ENCODE measurements at regions not wholly inside any gene's neighbourhood (a gene's known extent, or its start where the extent isn't known, plus 50 kb on each side); places are given as distances from the start of the nearest gene placed in this dataset.

DNA sequence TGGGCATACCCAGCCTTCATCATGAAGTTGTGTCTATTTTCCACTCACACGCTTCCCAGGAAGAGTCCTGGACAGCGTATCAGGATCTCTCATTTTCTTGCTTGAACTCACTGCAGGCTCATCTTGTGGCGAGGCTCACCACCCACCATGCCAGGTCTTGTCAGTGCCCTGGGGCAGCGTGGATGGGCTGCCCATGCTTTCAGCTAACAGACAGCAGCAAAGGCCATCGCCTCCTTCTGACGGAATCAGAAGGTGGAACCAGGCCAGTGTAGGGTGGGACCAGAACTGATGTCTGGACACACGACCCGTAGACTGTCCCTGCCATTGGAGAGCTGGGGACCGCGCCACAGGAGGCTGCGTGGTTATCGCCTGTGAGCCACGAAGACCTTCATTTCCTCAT, 169.4 kb downstream of the FOXL1 start:
- no peak for DNase-seq

DNA sequence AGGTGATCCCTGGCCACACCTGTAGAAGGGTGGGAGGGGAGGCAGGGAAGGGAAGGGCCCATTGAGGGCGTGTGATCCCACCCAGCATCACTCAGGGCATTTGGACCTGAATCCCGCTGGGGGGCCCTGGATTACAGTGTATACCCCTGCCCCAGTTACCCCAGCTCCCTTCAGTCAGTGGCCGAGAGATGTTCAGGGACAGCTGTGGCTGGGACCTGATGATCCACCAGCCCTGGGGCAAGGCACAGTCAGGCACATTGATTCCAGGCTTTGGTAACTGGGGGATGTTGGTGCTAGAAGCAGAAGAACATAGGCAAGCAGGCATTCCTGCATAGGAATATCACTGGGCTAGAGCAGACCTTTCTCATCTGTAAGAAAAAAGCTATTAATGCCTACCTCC, 170.3 kb downstream of the FOXL1 start:
- no peak for DNase-seq

DNA sequence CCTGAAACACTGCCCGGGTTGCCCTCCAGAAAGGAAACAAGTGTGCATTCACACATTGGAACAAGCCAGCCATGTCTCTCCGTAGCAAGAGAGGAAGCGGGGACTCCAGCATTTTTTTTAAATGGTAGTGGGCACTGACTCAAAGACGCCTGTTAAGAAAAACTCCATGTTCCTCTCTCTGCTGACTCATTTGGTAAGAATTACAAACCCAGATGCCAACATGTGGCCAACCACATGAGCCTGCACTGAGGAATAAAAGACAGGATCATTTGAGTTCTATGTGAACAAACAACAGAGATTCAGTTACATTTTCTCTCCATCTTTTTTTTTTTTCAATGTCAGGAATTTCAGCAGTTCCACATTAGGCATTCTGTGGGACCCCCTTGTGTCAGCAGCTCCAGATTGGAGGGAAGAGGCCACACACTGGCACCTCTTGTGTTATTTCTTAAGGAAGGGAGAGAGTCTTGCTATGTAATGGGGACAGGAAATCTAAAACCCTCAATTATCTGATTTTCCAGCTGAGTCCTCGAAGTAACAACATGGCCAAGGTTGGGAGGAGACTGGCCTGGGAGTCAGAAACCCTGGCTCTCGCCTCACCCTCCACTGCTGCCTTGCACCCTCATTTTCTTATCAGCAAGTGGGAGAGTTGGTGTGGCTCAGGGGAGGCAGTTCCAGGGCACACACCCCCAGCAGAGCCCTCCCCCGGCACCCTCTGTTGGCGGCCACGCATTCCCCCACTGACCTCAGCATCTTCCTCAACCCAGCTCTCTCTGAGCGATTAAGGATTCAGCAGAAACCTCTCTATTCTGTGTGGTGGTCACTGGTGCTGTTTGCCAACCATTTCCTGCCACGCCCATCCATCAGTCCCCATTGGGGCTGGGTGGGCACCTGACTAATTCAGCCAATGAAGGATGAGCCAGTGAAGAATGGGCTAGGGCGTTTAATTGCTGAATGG, 173.0 kb downstream of the FOXL1 start:
- DNase-seq, result peak; percentile 92

DNA sequence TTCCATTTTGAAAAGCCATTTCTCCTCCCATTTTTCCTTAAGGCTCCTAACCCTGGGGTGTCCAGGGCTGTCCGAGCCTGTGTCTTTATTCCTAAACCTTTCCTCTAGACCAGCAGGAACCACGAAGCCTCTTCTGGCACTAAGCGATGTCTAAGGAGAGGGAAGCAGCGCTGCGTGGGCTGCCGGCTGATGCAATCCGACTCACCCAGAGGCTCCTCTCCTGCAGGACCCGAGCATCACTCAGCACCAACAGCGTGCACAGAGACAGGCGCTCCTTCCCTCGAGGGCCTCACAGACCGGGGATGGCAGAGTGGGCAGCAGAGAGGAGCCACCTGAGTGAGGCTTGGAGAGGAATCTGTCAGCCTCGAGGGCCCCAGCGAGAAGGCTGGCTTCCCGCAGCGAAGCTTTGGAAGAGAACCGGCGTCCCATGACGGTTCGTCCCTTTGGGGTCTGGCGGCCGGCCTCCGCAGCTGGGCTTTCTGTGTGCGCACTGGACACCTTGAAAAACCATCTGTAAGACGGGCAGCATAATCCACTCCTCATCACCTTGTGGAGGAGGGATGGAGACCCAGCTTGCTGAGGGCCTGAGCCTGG, 174.3 kb downstream of the FOXL1 start:
- no peak for DNase-seq

DNA sequence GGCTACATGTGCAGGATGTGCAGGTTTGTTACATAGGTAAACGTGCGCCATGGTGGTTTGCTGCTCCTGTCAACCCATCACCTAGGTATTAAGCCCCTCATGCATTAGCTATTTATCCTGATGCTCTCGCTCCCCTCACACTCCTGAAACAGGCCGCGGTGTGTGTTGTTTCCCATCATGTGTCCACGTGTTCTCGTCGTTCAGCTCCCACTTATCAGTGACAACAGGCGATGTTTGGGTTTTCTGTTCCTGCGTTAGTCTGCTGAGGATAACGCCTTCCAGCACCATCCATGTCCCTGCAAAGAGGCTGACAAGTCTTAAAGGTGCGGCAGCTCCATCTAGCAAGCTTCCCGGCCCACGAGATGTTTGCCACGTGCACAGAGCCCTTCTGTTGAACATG, 175.1 kb downstream of the FOXL1 start:
- DNase-seq, result no peak

DNA sequence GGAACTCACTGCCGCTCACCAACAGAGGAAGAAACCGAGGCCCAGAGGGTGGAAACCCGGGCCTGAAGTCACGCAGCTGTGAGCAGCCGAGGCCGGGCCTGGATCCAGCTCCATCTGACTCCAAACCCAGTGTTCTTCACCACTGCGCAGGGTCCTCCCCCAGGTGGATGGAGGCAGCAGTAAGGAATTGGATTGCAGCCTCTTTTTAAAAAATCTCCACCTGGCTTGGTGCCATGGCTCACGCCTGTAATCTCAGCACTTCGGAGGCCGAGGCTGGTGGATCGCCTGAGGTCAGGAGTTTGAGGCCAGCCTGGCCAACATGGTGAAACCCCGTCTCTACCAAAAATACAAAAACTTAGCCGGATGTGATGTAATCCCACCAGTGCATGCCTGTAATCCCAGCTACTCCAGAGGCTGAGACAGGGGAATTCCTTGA, 177.2 kb downstream of the FOXL1 start:
- DNase-seq, result no peak

DNA sequence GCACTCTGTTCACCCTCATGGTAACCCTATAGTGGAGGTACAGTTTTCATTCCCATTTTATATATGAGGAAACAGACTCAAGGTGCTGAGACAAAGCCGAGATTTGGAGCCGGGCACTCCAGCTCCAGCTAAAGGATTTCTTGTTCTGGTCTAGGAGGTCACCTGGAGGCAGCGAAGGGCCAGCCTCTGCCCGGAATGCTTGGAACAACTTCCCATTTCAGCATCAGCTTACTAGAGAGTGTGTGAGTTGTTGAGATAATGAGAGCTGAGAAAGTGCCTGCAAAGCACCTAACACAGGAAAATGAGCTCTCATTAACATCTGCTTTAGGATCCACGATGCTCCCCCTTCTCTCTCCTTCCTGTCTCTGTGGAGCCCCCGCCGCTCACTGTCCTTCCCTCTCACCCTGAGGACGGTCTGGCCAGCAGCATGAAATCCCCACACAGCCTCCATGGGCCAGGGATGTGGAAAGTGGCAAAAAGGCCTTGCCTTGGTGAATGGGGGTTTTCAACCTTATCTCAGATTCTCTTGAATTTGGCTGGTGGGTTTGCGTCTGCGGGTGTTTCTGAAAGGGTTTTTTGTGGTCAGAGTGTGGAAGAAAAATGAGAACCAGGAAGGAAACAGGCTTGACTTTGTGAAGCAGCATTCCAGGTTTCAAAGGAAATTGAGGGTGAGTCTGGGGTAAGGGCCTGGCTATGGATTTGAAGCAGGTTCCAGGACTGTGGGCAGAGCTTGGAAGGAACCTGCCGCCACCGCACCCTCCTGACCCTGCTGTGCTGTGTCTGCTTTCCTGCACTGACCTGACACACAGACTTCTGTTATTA, 178.7 kb downstream of the FOXL1 start:
- no peak for DNase-seq

DNA sequence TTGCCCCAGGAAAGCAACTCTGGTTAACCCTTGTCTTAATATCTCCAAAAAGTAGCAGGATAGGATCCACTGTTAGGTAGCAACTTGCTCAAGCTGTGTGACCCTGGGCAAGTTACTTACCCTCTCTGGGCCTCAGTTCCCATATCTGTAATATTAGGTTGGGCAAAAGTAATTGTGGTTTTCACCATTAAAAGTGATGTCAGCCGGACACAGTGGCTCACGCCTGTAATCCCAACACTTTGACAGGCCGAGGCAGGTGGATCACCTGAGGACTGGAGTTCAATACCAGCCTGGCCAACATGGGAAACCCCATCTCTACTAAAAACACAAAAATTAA, 179.3 kb downstream of the FOXL1 start:
- DNase-seq, result no peak

DNA sequence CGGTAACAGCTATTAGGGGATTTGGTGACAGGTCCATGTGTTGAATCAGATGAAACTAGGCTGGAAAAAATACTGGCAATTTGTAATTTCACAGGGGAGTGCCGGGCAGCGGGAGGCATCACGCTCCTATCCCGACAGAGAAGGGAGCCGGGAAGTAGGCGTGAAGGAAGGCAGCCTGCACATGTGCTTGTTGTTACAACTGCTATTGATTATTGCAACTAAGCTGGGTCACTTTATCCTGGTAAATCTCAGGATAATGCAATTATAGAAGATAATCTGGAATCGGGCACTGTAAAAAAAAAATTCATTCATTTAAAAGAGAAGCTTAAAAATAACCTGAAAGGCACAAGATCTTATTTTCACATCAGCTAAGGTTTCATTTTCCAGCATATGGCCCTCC, 180.6 kb downstream of the FOXL1 start:
- DNase-seq, result no peak

DNA sequence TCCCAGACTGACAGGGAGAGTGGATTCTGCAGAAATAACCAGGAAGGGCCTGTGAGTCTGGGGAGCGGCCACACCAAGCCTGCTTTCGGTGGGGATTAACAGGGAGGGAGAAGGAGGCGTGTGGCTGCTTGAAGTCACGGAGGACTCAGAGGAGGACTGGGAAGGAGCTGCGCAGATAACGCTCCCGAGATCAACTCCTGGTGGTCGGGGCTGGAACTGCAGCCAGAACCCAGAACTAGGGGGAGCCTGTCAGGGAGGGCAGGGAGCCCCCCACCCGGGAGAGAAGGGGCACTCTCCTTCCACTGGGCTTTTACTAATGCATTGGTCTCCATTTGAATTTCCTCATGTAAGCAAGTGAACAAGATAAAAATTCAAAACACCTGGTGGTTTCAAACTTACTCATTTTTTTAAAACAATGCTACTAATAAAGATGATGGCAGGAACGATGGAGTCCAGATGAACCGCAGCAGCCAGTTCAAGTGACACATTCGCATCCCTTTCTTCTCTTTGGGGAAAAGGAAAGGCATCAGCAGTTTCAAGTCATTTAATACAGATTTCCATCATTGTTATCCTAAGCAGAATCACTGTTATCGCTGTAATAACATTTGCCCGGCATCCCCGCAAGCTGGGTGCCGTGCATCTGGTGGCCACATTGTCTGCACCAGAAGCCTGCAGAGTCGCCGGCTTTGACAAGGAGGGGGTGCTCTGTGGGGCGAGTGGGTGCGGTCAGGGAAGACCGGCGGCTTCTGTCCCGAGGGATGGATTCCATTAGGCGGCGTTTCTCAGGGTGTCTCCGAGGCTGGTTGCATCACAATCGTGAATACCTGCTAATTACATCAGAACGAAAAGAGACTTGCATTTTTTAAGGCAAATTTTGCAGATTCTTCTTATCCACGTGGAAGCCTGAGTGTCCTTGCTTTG, 183.0 kb downstream of the FOXL1 start:
- DNase-seq, result peak; percentile 90

DNA sequence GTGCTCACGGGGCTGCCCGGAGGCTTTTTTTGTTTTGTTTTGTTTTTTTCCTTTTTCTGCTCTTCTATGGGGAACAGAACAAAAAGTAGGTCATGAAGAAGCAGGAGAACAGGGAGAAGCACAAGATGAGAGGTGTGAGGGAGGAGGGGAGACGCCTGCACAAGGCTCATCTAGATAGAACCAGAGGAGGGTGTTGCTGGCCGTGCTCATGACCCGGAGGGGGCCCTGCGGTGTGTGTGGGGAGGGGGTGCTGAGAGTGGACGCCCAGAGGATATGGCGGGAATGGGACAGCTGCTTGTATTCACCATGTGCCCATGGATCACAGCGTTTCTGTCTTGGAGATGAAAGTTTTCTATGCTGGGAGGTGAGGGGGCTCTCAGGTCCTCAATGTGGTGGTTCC, 183.7 kb downstream of the FOXL1 start:
- DNase-seq, result no peak

DNA sequence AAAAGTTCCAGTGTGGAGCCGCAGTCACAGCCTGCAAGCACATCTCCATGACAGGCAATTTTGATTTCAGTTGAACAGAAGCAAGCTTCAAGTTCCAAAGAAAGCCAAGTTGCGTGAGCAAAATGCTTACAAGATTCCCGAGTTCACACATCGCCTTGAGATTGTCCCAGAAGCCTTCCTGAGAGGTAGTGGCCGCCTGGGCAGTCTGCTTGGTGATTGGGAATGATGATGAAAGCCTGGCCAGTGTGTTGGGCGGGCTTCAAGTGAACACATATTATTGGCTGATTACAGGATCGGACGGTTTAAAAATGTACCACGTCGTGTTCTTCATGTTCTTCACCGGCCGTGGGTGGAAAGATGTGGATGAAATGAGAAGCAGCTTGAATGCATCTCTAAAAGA, 185.5 kb downstream of the FOXL1 start:
- no peak for DNase-seq

DNA sequence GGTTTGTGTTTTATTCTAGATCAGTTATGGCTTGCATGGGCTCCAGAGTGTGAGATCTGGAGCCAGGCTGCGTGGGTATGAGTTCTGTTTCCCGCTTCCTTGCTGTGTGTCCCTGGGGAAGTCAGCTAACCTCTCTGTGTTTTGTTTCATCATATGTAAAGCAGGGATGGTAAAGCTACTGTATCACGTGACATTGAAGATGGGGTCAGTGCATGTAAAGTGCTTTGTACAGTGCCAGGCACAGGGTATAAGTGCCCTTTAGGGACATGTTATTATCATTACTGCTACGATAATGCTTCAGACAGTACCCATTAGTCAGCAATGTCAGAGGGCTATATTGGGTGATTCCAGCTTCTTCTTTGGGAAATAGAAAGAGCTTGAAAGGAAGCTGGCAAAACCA, 186.2 kb downstream of the FOXL1 start:
- DNase-seq, result no peak

DNA sequence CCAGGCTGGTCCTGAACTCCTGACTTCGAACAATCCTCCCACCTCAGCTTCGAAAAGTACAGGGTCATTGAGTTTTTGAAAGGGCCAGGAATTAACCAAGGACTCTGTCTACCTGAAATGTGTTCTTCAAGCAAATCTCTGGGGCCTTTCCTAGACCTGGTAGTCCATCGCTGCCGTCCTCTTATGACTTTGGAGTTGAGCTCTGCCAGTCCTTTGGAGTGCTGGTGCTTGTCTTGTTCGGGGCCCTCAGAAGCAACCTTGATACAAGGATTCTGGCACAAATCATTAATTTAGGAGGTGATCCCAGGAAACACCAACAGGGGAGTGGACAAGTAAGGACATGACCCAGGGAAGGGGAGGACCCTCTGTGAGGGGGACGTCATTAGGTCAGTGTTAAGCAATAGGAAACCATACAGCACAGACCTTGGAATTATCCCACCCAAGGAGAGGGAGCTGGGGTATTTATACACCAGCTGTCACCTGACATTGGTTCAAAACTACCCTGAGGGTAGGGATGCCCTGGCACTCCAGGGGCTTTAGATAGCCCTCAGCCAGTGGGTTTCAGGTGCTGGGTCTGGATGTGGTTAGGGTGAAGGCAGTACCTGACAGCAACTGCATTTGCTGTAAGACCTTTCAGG, 187.2 kb downstream of the FOXL1 start:
- no peak for DNase-seq

DNA sequence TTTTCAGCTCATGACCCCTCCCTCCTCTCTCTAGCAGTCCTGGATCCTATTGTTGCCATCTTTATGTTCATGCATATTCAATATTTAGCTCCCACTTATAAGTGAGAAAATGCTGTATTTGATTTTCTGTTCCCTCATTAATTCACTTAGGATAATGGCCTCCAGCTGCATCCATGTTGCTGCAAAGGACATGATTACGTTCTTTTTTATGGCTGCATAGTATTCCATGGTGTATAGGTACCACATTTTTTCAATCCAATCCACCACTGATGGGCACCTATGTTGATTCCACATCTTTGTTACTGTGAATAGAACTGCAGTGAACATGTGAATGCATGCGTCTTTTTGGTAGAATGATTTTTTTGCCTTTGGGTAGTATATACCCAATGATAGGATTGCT, 188.4 kb downstream of the FOXL1 start:
- no peak for DNase-seq

DNA sequence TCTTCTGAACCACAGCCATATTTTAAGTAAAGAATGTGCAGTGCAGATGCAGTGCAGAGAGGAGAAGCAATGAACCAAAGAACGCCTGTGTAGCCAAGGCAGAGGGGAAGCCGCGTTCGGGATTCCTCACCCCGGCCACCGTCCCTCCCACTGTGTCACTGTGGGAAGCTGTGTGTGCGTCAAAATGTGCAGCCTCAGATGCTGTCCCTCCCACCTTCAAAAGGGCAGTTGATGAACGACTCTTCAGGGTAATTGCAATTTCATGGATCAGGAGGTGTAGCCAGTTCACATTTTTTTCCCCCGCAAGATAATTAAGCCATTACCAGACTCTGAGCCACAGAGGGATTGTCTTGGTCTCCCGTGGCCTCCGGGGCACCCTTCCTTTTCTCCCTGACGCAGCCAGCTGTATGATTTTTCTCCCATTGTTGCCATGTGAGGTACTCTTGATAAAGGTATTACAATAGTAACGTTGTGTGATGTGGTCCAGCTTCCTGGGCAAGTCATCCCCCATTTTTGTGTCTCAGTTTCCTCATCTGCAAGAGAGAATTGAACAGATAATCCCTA, 190.0 kb downstream of the FOXL1 start:
- DNase-seq, result peak; percentile 31

DNA sequence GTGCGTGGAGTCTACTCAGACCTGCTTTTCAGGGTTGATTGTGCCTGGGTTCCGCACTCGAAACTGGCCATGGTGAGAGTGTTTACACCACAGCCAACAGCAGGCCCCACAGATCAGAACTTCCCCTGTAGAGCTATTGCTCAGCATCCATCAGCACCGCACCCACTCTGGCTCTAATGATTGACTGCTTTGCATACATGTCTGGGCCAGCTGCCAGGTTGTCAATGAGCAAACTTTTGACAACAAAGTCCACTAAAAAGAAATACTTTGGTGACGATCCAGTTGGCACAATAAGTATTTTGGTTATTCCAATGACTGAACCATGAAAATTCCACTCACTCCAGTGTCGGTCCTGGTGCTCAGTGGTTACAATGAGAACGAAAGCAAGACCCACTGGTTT, 190.7 kb downstream of the FOXL1 start:
- DNase-seq, result peak; percentile 88

DNA sequence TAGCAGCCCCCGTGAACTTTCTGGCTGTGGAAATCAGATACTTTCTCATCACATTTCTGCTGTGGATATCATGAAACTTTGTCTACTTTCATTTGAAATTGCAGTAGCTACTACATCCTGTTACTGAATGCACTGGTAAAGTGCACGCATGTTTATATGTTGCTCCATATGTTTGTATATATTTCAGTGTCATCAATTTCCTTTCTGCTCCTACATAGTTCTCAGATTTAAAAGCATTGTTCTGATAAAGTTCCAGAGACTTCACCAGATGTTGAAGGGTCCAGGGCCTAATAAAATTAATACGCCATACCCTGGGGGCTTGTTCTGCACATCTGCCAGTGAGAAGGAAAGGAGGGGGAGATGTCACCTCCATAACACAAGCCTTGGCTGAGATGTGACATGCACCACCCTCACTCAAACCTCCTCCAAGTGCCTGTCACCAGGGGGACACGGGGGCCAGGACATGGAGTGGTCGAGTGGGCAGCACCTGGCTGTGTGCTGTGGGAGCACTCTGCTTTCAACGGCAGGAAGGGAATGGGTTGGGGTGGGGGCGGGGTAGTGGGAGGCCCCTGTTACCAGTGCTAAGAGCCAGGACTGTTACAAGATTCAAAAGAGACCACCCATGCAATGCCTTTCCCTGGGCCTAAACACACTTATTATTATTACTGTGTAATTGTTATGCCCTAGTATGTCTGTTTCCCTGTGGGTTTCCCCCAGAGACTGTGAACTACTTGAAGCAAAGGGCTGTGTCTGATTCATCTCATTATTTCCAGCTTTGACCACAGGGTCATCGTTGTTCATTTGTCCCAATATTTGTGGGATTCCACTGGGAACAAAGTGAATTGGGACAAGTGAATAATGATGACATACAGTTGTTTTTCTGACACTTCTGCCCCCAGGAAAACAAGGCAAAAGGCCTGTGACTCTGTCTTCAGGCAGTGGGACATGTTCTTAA, 193.4 kb downstream of the FOXL1 start:
- peak; percentile 84 for DNase-seq

DNA sequence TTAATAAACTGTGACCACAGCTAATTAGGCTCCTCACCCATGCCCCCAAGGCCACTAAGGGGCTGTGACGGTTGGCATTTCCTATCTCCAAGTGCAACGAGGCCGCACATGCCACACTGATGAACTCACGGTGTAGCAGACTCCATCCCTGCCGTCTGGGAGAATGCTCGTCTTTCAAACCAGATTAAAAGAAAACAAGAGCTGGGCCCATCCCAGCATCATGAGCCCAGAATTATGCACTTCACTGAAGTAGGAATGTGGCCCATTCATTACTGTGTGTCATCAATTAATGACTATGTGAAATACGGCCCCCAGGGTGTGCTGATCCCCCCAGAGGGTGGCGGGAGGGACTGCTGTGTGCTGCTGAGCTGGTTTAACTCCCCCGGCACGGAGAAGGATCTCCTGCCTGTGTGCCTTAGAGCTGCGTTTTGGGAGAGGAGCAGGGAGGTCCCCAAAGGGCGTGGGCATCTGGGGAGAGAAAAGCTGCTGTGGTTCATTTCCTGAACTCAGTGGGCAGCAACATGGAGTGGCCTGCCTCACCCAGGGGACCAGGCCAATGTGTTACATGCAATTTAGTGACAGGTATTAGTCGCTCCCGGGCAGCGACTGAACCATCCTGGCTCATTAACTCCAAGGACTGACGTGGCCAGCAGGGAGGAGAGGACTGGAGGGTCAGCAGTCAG, 194.5 kb downstream of the FOXL1 start:
- DNase-seq, result peak; percentile 99

DNA sequence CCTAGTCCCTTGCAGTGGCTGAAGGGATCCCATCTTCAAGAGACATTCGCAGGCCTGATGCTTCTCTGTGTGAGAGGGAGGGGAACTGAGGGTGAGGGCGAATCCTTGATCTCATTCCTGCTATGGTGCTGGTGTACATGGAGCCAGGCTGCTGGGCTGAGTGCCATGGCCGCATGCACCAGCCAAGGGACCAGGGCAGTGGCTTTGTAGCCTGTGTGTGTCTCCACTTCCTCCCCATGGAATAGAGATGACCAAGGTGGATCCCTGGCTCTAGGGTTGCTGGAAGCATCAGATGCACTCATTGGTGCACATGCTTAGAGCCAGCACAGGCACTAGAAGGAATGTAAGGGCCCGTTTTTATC, 195.0 kb downstream of the FOXL1 start:
- DNase-seq, result no peak

Data from fibroblast of skin of scalp (primary cell).